ACC112 (cell line): ENCODE measurements at regions not wholly inside any gene's neighbourhood (a gene's known extent, or its start where the extent isn't known, plus 50 kb on each side); places are given as distances from the start of the nearest gene placed in this dataset.
"Not testable (repeated sequence)": the region's sequence is repeated elsewhere in the genome, so short reads cannot be mapped to it uniquely, and the experiment has no call there.

ENCODE experiments used
- H2AFZ ChIP-seq: fragments of 200-600 bp; sonication (generic); one replicate; pipeline ENCODE4 v1.6.0; 2017; ENCODE audit warnings: antibody characterized with exemption, low read length; ENCODE audit not compliant: unreplicated experiment
- H3K27ac ChIP-seq: fragments of 200-600 bp; sonication (generic); 2 replicates; pipeline ENCODE4 v1.5.1; 2014; ENCODE audit warnings: low read depth, mild to moderate bottlenecking, antibody characterized with exemption, low read length, moderate library complexity
- H3K27me3 ChIP-seq: fragments of 200-600 bp; sonication (generic); 2 replicates; pipeline ENCODE4 v1.6.1; 2014; ENCODE audit warnings: mild to moderate bottlenecking, antibody characterized with exemption, low read length, moderate library complexity, mixed read lengths; ENCODE audit not compliant: insufficient read depth
- H3K36me3 ChIP-seq: fragments of 200-600 bp; sonication (generic); 2 replicates; pipeline ENCODE4 v1.6.1; 2016; ENCODE audit warnings: mild to moderate bottlenecking, antibody characterized with exemption, low read length, moderate library complexity, mixed read lengths; ENCODE audit not compliant: insufficient read depth
- H3K4me1 ChIP-seq: fragments of 200-600 bp; sonication (generic); one replicate; pipeline ENCODE4 v1.6.1; 2016; ENCODE audit warnings: low read length, mixed read lengths; ENCODE audit not compliant: insufficient read depth, unreplicated experiment, control insufficient read depth
- H3K4me3 ChIP-seq: fragments of 200-600 bp; sonication (generic); 2 replicates; pipeline ENCODE4 v1.5.1; 2014; ENCODE audit warnings: mild to moderate bottlenecking, low read depth, low read length
- H3K79me2 ChIP-seq: fragments of 200-600 bp; sonication (generic); one replicate; pipeline ENCODE4 v1.6.0; 2016; ENCODE audit warnings: low read length; ENCODE audit not compliant: control insufficient read depth, unreplicated experiment, insufficient read depth

DNA sequence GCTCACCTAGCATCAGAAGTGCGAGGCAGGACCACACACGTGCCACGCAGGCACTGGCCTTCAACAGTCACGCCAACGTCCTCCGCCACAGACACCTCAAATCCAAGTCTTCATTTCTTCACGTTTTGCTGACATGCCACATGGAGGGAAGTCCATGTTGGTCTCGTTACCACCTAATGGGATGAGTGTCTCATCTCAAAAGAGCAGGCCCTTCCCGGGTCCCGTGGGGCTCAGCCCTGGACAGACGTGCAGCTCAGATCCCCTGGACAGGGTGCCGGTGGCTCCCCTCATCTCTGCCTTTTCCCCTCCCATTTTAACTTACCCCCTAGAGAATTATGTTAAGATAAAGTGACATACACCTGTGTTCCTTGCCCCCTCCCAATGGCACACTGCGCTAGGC is 76.8 kb downstream of the MRPL36 start:
- peaks cover 39% of the 10 kb centered on the region for H3K27me3 ChIP-seq
- no peak overlapping the region for H2AFZ ChIP-seq
- H3K27ac ChIP-seq = no peak overlapping the region
- H3K4me3 ChIP-seq = no peak overlapping the region
- no peaks in the 10 kb centered on the region for H3K79me2 ChIP-seq
- H3K36me3 ChIP-seq = no peaks in the 10 kb centered on the region; the same call in 1 of the 2 replicates
- H3K4me1 ChIP-seq = no peaks in the 10 kb centered on the region

DNA sequence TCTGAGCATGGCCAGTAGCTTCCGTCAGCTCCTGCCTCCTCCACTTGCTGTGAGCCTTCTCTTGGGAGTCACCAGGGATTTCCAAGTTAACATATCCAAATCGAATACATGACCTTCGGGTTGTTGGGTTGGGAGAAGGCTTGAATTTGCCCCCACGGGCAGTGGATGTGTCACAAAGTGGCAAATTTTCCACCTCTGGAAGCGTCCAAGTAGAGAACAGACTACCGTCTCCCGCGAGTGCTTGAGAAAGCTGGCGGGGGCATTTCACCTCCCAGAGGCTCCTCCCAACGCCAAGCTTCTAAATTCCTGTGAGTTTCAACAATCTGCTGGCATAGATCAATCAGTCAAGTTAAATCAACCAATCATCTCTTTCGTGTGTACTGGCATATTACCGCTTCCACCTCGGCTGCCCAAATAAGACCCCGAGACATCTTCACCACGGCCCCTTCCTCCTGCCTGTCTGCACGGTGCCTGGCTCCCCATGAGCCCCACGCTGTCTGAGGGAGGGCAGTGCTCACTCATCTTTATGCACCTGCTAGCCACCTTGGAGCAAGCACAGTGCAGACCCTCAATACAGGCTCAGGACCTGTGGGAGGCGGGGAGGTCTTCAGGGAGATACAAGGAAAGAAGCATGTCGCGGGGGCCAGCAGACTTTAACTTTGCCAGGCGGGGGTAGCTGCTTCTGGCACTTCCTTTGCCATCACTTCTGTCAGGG is 79.1 kb downstream of the MRPL36 start:
- no peaks in the 10 kb centered on the region for H3K79me2 ChIP-seq
- no peak overlapping the region for H2AFZ ChIP-seq
- H3K27ac ChIP-seq = no peak overlapping the region
- H3K27me3 ChIP-seq = peaks cover 33% of the 10 kb centered on the region
- H3K4me3 ChIP-seq = no peak overlapping the region
- no peaks in the 10 kb centered on the region for H3K4me1 ChIP-seq
- H3K36me3 ChIP-seq = no peaks in the 10 kb centered on the region; the same call in 1 of the 2 replicates

DNA sequence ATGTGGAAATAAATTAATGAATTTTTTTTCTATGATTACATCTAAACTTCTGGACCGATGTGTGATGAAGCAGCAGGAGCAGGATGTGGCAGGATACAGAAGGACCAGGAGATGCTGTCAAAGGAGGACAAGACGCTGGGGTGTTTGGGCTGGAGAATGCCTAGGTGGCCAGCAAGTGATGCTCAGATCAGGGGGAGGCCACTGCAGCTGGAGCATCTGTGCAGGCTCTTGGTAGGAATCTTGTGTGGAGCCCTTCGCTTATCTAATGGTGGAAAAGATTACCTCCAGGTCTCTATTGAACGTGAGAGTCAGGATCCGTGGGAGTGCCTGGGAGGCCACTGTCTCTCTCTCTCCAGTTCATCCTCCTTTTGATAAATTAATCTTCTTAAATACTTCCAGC is 79.8 kb downstream of the MRPL36 start:
- no peaks in the 10 kb centered on the region for H3K79me2 ChIP-seq
- H3K4me1 ChIP-seq = no peaks in the 10 kb centered on the region
- H3K36me3 ChIP-seq = no peaks in the 10 kb centered on the region; the same call in 1 of the 2 replicates
- peaks cover 31% of the 10 kb centered on the region for H3K27me3 ChIP-seq
- H2AFZ ChIP-seq = no peak overlapping the region
- no peak overlapping the region for H3K4me3 ChIP-seq
- no peak overlapping the region for H3K27ac ChIP-seq

DNA sequence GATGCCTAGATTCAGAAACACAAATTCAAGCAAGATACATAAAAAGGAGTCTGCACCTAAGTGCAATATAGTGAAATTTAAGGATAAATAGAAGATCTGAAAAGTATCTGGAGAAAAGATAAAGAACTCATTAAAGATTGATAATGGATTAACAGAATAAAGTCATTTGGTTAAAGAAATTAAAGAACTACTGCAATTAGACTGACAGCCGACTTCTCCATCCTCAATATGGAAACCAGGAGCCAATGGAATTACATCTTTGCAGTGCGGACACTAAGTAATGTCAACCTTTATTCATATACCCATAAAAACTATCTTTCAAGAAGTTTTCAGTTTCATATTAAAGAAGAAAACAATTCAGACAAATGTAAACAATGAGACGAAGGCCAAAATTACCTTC is 81.0 kb downstream of the MRPL36 start:
- Histone ChIP-seq H3K4me1 (no peaks in the 10 kb centered on the region), H3K27me3 (peaks cover 27% of the 10 kb centered on the region), H3K4me3 (no peak overlapping the region), H3K36me3 (no peaks in the 10 kb centered on the region; the same call in 1 of the 2 replicates), H3K27ac (no peak overlapping the region), H3K79me2 (no peaks in the 10 kb centered on the region), H2AFZ (no peak overlapping the region)

DNA sequence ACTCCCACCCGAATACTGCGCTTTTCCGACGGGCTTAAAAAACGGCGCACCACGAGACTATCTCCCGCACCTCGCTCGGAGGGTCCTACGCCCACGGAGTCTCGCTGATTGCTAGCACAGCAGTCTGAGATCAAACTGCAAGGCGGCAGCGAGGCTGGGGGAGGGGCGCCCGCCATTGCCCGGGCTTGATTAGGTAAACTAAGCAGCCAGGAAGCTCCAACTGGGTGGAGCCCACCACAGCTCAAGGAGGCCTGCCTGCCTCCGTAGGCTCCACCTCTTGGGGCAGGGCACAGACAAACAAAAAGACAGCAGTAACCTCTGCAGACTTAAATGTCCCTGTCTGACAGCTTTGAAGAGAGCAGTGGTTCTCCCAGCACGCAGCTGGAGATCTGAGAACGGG is 89.5 kb downstream of the MRPL36 start:
- not testable (repeated sequence) for H2AFZ ChIP-seq

DNA sequence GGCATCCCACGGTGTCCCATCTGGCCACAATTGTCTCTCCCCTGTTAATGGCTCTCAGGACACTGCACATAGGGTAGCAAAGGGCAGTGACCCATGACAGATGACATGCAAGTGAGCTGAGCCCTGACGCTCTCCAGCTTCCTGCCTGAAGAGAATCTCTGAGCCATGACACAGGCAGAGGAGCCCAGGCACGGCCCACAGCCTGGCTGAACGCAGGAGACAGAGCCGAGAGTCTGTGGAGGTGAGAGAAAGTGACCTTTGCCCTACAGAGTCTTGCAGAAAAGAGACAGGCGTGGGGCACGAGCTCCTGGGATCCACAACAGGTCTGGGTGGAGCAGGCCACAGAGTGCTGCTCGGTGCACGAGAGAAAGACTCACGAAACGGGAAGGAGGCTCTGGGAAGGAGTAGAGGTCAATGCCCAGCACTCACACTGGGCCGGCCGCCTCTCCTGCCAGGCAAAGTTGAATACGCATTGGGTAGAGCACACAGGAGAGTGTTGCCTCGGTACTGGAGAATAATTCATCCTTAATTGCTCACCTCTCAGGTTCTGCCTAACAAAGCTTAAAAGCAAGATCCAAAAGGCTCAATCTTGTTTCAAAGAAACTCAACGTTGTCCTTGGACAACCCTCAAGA is 90.3 kb downstream of the MRPL36 start:
- H3K27me3 ChIP-seq = peaks cover 42% of the 10 kb centered on the region
- H3K27ac ChIP-seq = no peak overlapping the region
- H3K79me2 ChIP-seq = no peaks in the 10 kb centered on the region
- H3K4me3 ChIP-seq = no peak overlapping the region
- H3K4me1 ChIP-seq = no peaks in the 10 kb centered on the region
- H2AFZ ChIP-seq = no peak overlapping the region
- H3K36me3 ChIP-seq = no peaks in the 10 kb centered on the region

More for the DNA sequence above, 89.5 kb downstream of the MRPL36 start:
- H3K27me3 ChIP-seq = peaks cover 41% of the 10 kb centered on the region
- not testable (repeated sequence) for H3K79me2 ChIP-seq, H3K36me3 ChIP-seq, H3K4me3 ChIP-seq, H3K4me1 ChIP-seq, H3K27ac ChIP-seq

DNA sequence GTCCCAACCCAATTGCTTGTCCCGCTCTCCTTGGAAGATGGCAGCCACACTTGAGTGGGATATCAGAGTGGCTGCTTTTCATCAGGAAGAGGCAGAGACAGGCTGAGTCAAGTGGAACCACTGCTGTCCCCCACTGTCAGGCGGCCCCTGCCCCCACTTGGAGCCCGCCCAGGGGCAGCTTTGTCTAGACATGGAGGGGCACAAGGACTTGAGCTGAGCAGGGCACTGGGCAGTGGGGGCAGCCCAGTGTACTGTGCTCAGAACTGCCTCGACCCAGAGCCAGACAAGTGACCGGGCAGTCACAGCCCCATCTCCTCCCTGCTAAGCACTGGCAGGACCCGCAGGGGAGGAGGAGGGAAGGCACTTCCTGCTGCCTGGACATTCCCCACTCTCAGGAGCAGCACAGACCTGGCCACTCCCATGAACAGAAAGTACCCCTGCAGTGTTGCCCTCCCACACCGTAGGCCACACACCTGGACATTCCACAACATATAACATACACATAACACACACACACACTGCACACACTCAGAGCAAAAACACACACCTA is 91.0 kb downstream of the MRPL36 start:
- Histone ChIP-seq H3K79me2 (no peaks in the 10 kb centered on the region), H2AFZ (no peak overlapping the region), H3K27ac (no peak overlapping the region), H3K4me3 (no peak overlapping the region), H3K36me3 (no peaks in the 10 kb centered on the region), H3K27me3 (peaks cover 47% of the 10 kb centered on the region), H3K4me1 (no peaks in the 10 kb centered on the region)

DNA sequence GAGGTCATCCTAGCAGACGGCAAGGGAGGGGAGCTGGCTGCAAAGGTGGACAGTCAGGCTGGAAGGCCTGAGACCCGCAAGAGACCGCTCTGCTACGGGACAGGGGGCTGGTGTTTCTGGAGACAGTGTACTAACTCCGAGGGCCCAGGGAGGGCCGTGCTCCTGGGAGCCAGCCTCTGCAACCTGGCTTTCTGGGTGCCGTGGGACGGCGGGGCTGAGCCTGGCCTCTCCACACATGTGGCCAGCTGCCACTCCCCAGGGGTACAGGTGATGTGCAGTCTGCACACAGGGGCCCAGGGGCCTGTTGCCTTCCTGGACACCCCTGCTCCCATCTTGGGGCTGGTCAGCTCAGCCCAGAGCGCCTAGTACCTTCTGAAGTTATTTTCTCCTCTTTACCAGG is 92.2 kb downstream of the MRPL36 start:
- Histone ChIP-seq H3K4me3 (no peak overlapping the region), H3K27me3 (peaks cover 57% of the 10 kb centered on the region), H3K4me1 (no peaks in the 10 kb centered on the region), H3K27ac (no peak overlapping the region), H3K79me2 (no peaks in the 10 kb centered on the region), H3K36me3 (no peaks in the 10 kb centered on the region), H2AFZ (no peak overlapping the region)

DNA sequence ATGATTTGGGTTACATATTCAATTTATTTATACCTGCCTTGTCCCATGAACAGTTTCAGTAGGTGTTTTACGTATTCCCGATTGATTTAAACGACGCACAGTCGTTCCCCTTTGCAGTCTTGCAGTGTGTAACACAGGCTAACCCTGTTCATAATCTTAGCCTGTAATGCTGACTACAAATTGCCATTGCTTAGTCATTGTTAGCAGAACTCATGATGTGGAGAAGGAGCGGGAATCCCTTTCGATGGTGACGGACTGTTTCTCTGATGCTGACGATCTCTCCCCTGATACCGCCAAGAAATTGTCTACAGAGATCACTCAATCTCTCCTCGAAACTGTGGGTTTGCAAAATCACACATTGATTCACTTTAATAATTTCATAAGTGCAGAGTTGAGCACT is 93.2 kb downstream of the MRPL36 start:
- Histone ChIP-seq H3K36me3 (no peaks in the 10 kb centered on the region), H3K4me1 (no peaks in the 10 kb centered on the region), H3K27ac (no peak overlapping the region), H3K27me3 (peaks cover 57% of the 10 kb centered on the region), H3K79me2 (no peaks in the 10 kb centered on the region), H2AFZ (no peak overlapping the region), H3K4me3 (no peak overlapping the region)

DNA sequence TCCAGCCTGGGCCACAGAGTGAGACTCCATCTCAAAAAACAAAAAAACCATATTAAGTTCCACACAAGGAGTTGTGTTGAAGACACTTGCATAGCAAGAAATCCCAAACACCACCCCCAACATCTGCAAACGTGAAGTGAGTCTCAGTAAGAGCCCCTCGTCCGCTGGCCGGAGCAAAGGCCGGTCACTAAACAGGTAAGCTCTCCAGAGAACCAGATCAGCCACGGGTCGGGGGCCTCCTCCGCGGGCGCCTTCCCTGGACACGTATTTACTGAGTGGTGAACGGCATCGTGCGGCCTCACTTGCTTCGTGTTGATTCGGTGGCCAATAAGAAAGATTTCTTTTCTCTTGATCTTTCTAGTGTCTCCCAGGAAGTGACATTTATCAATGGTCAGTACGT is 93.6 kb downstream of the MRPL36 start:
- no peaks in the 10 kb centered on the region for H3K4me1 ChIP-seq
- H3K36me3 ChIP-seq = no peaks in the 10 kb centered on the region
- no peaks in the 10 kb centered on the region for H3K79me2 ChIP-seq
- H2AFZ ChIP-seq = no peak overlapping the region
- H3K4me3 ChIP-seq = no peak overlapping the region
- peaks cover 58% of the 10 kb centered on the region for H3K27me3 ChIP-seq
- no peak overlapping the region for H3K27ac ChIP-seq

DNA sequence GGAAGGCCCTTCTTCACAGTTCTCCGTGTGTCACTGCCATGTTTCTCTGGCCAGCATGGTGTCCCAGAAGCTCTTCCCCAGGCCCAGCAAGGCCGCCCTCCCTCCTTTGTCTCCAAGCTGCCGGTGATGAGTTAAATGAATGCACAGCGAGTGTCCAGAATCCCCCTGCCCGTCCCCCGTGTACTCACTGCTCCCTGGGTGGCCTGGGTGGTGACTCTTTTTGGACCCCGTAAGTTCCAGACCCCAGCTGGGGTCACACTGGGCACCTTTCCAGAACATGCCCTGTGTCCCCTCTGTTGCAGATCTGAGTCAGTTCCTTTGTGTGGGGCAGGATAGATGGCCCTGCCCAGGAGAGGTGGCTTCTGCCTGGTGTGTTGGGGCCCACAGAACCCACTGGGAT is 95.0 kb downstream of the MRPL36 start:
- no peaks in the 10 kb centered on the region for H3K36me3 ChIP-seq
- peaks cover 62% of the 10 kb centered on the region for H3K27me3 ChIP-seq
- no peaks in the 10 kb centered on the region for H3K4me1 ChIP-seq
- H2AFZ ChIP-seq = no peak overlapping the region
- H3K27ac ChIP-seq = no peak overlapping the region
- no peaks in the 10 kb centered on the region for H3K79me2 ChIP-seq
- no peak overlapping the region for H3K4me3 ChIP-seq
